A549 (cell line): ENCODE measurements at regions not wholly inside any gene's neighbourhood (a gene's known extent, or its start where the extent isn't known, plus 50 kb on each side); places are given as distances from the start of the nearest gene placed in this dataset.

ENCODE experiments used
- ATAC-seq, 2 experiments: fragments of 200-7000 bp in 1 of 2; fragments of >200 bp in 1 of 2; cut with Nextera tagmentation in 1 of 2; cut with Tn5 transposase in 1 of 2; 3 replicates each; pipeline versions ENCODE4 v1.8.0 to v1.9.1; 2018 to 2020; ENCODE audit warnings: mild to moderate bottlenecking in 1 of 2, moderate library complexity in 1 of 2
- CTCF ChIA-PET: fragments of 300-600 bp; sonication (Branson Sonifier 250); formaldehyde crosslinking; extraction: SDS; loops from one replicate; lab custom pipeline; 2021; ENCODE audit warnings: antibody characterized with exemption, inconsistent platforms; lab: Yijun Ruan, JAX
- POLR2A ChIA-PET: fragments of 350-600 bp; formaldehyde crosslinking; extraction: SDS; loops from one replicate; lab custom pipeline; 2021; ENCODE audit warnings: antibody characterized with exemption, inconsistent platforms; lab: Yijun Ruan, JAX
- DNase-seq, 2 experiments: peaks; one replicate each; pipeline versions ENCODE4 v3.0.0 to v3.0.0-alpha.2; 2011 to 2016; ENCODE audit warnings: low read depth in 1 of 2, low spot score in 1 of 2
- FAIRE-seq: peaks from 2 replicates; lab custom pipeline; 2011; peaks lifted over from hg19 to GRCh38; lab: Jason Lieb, UNC
- H3K27ac ChIP-seq, 2 experiments: fragments of >200 bp; sonication (Bioruptor Twin); formaldehyde crosslinking; 3 replicates each; pipeline ENCODE4 v1.5.1; 2016 to 2017
- H3K4me1 ChIP-seq: fragments of >200 bp; sonication (Bioruptor Twin); formaldehyde crosslinking; 3 replicates; pipeline ENCODE4 v1.6.1; 2016
- H3K4me2 ChIP-seq: fragments of >200 bp; sonication (Bioruptor Twin); formaldehyde crosslinking; 3 replicates; pipeline ENCODE4 v1.6.1; 2016
- H3K4me3 ChIP-seq: fragments of >200 bp; sonication (Bioruptor Twin); formaldehyde crosslinking; 3 replicates; pipeline ENCODE4 v1.5.1; 2016
- H3K9me3 ChIP-seq: fragments of >200 bp; sonication (Bioruptor Twin); formaldehyde crosslinking; 3 replicates; pipeline ENCODE4 v1.6.1; 2016
- BHLHE40 ChIP-seq: IDR thresholded peaks from 2 replicates; pipeline ENCODE4 v1.6.1; 2012; ENCODE audit warnings: low read depth, low read length, inconsistent platforms
- CBX2 ChIP-seq: fragments of 200-600 bp; sonication (generic); IDR thresholded peaks from 2 replicates; pipeline ENCODE4 v1.6.1; 2016; ENCODE audit warnings: low read depth, mild to moderate bottlenecking, borderline replicate concordance
- CBX8 ChIP-seq: fragments of 200-600 bp; sonication (generic); IDR thresholded peaks from 2 replicates; pipeline ENCODE4 v1.6.1; 2016
- CHD2 ChIP-seq: fragments of 150-350 bp; IDR thresholded peaks from 2 replicates; pipeline ENCODE4 v1.6.1; 2014; ENCODE audit warnings: low read length; ENCODE audit not compliant: partially characterized antibody
- EP300 ChIP-seq, 2 experiments: fragments of >200 bp; sonication (Bioruptor Twin); formaldehyde crosslinking; IDR thresholded peaks; 2 replicates in 1 of 2; 3 replicates in 1 of 2; pipeline ENCODE4 v1.6.1; 2016 to 2017
- FOSB ChIP-seq: fragments of 250-450 bp; sonication (Bioruptor Pico); IDR thresholded peaks from 2 replicates; pipeline ENCODE4 v1.5.0; 2020; ENCODE audit warnings: mild to moderate bottlenecking, moderate library complexity
- FOSL2 ChIP-seq, 2 experiments: fragments of 450-650 bp in 1 of 2; fragments of >200 bp in 1 of 2; sonication (Bioruptor Twin) in 1 of 2; formaldehyde crosslinking; IDR thresholded peaks; 2 replicates each; pipeline versions ENCODE4 v1.5.0 to v1.6.1; 2016 to 2020; ENCODE audit warnings: mild to moderate bottlenecking in 1 of 2, moderate library complexity in 1 of 2
- HOXB13 ChIP-seq: fragments of 250-450 bp; sonication (Bioruptor Pico); IDR thresholded peaks from 2 replicates; pipeline ENCODE4 v1.5.0; 2020; ENCODE audit warnings: low read depth, mild to moderate bottlenecking, moderate library complexity
- HOXB5 ChIP-seq: fragments of 250-450 bp; sonication (Bioruptor Pico); IDR thresholded peaks from 2 replicates; pipeline ENCODE4 v1.5.0; 2020; ENCODE audit warnings: mild to moderate bottlenecking, moderate library complexity
- MAZ ChIP-seq: fragments of 150-350 bp; IDR thresholded peaks from 2 replicates; pipeline ENCODE4 v1.6.1; 2014; ENCODE audit warnings: antibody characterized with exemption, low read depth, low read length, borderline replicate concordance
- MYC ChIP-seq: IDR thresholded peaks from 2 replicates; pipeline ENCODE4 v1.6.1; 2012; ENCODE audit warnings: mild to moderate bottlenecking, inconsistent platforms, low read length, improper control_type of control experiment, borderline replicate concordance
- NPAS2 ChIP-seq: fragments of 250-450 bp; sonication (Bioruptor Pico); IDR thresholded peaks from 2 replicates; pipeline ENCODE4 v1.8.0; 2022; ENCODE audit warnings: mild to moderate bottlenecking, moderate library complexity, borderline replicate concordance
- NR3C1 ChIP-seq: fragments of >200 bp; sonication (Bioruptor Twin); formaldehyde crosslinking; IDR thresholded peaks from 3 replicates; pipeline ENCODE4 v1.6.1; 2017
- POLR2AphosphoS2 ChIP-seq: conservative IDR thresholded peaks from 2 replicates; pipeline ENCODE4 v1.6.1; 2012; ENCODE audit warnings: low read length, improper control_type of control experiment, inconsistent platforms
- RAD21 ChIP-seq, 2 experiments: fragments of >200 bp in 1 of 2; sonication (Bioruptor Twin) in 1 of 2; formaldehyde crosslinking in 1 of 2; IDR thresholded peaks in 1 of 2; conservative IDR thresholded peaks in 1 of 2; 2 replicates in 1 of 2; 3 replicates in 1 of 2; pipeline ENCODE4 v1.6.1; 2012 to 2018; ENCODE audit warnings: inconsistent platforms in 1 of 2
- RARB ChIP-seq: fragments of 250-450 bp; sonication (Bioruptor Pico); IDR thresholded peaks from 2 replicates; pipeline ENCODE4 v1.8.0; 2021; ENCODE audit warnings: mild to moderate bottlenecking, moderate library complexity
- SMC3 ChIP-seq: fragments of >200 bp; sonication (Bioruptor Twin); formaldehyde crosslinking; IDR thresholded peaks from 3 replicates; pipeline ENCODE4 v1.6.1; 2018; ENCODE audit warnings: inconsistent platforms
- ZFP36 ChIP-seq: fragments of 450-650 bp; IDR thresholded peaks from 2 replicates; pipeline ENCODE4 v1.6.1; 2014; ENCODE audit warnings: borderline replicate concordance; ENCODE audit not compliant: partially characterized antibody
- WGBS: methylation state at CpG from one replicate; pipeline ENCODE4 v1.1.6; 2017; ENCODE audit errors: missing lambda C conversion rate; 5-methylcytosine and 5-hydroxymethylcytosine counted together
- TF ChIP-seq, protein P1 (sequence below): fragments of 150-350 bp; IDR thresholded peaks from 2 replicates; pipeline ENCODE4 v1.6.1; 2014; ENCODE audit warnings: low read depth, mild to moderate bottlenecking, low read length
- TF ChIP-seq, protein P2 (sequence below): IDR thresholded peaks from 2 replicates; pipeline ENCODE4 v1.6.1; 2012; ENCODE audit warnings: low read depth, borderline replicate concordance
- TF ChIP-seq, protein P3 (sequence below): fragments of 250-450 bp; sonication (Bioruptor Pico); IDR thresholded peaks from 2 replicates; pipeline ENCODE4 v1.5.0; 2021; ENCODE audit warnings: mild to moderate bottlenecking, moderate library complexity, borderline replicate concordance

DNA sequence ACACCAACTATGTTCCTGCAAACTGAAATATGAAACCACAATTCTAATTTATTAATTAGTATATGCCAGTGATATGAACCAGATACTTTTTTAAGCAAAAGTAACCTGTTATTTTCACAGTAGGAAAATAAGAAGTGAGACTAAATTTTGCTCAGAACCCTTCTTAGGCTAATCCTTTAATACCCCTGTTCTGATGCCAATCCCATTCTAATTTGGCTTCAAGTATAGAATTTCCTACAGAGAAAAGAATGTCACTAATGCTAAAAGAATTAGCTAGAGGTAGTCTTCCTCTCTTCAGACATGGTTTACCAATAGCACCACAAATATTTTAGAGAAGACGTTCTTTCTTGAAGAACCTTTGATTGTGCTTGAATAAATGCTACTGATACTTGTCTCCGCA lies 758.4 kb downstream of the FLRT2 start:
- H3K4me3 ChIP-seq = no peak overlapping the region
- ChIA-PET CTCF (no interaction called here), POLR2A (no interaction called here)
- ATAC-seq = no peak
- no peak for DNase-seq
- no peak overlapping the region for H3K27ac ChIP-seq
- no peaks in the 10 kb centered on the region for H3K9me3 ChIP-seq
- no peak for TF ChIP-seq CBX2
- 35% methylated on average over 2 of the region's 2 CpGs for WGBS
- H3K4me1 ChIP-seq = no peaks in the 10 kb centered on the region
- no peak for FAIRE-seq
- H3K4me2 ChIP-seq = no peak overlapping the region

GRCh38 chr14:86279405-86279804 lies 749.5 kb downstream of the FLRT2 start:
- ATAC-seq (no peak), DNase-seq (no peak), FAIRE-seq (no peak)
- Histone ChIP-seq H3K4me3 (no peak overlapping the region), H3K4me1 (no peaks in the 10 kb centered on the region), H3K4me2 (no peak overlapping the region), H3K27ac (no peak overlapping the region), H3K9me3 (no peaks in the 10 kb centered on the region)
- ChIA-PET CTCF (no interaction called here), POLR2A (no interaction called here)
- WGBS = 28% methylated on average over 3 of the region's 3 CpGs
- TF ChIP-seq FOSB (CRISPR knock-in tag) = no peak
- no peak for TF ChIP-seq SMC3
- TF ChIP-seq NPAS2 (CRISPR knock-in tag) = no peak
- TF ChIP-seq, protein P1, sequence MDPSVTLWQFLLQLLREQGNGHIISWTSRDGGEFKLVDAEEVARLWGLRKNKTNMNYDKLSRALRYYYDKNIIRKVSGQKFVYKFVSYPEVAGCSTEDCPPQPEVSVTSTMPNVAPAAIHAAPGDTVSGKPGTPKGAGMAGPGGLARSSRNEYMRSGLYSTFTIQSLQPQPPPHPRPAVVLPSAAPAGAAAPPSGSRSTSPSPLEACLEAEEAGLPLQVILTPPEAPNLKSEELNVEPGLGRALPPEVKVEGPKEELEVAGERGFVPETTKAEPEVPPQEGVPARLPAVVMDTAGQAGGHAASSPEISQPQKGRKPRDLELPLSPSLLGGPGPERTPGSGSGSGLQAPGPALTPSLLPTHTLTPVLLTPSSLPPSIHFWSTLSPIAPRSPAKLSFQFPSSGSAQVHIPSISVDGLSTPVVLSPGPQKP = no peak
- TF ChIP-seq, protein P2, sequence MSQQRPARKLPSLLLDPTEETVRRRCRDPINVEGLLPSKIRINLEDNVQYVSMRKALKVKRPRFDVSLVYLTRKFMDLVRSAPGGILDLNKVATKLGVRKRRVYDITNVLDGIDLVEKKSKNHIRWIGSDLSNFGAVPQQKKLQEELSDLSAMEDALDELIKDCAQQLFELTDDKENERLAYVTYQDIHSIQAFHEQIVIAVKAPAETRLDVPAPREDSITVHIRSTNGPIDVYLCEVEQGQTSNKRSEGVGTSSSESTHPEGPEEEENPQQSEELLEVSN = no peak
- no peak for TF ChIP-seq ZFP36
- TF ChIP-seq HOXB5 (CRISPR knock-in tag) = no peak
- no peak for TF ChIP-seq MYC
- TF ChIP-seq BHLHE40 = no peak
- no peak for TF ChIP-seq FOSL2 (IDR thresholded peaks at IDR 0.05)
- no peak for TF ChIP-seq FOSL2 (CRISPR knock-in tag; IDR thresholded peaks at IDR 0.05)
- no peak for TF ChIP-seq EP300 (IDR thresholded peaks at IDR 0.05)
- TF ChIP-seq RAD21 (conservative IDR thresholded peaks at IDR 0.05 in 1 of 2, IDR thresholded peaks at IDR 0.05 in 1 of 2) = no peak
- no peak for TF ChIP-seq NR3C1
- TF ChIP-seq CBX8 = no peak
- TF ChIP-seq CHD2 = no peak
- TF ChIP-seq, protein P3, sequence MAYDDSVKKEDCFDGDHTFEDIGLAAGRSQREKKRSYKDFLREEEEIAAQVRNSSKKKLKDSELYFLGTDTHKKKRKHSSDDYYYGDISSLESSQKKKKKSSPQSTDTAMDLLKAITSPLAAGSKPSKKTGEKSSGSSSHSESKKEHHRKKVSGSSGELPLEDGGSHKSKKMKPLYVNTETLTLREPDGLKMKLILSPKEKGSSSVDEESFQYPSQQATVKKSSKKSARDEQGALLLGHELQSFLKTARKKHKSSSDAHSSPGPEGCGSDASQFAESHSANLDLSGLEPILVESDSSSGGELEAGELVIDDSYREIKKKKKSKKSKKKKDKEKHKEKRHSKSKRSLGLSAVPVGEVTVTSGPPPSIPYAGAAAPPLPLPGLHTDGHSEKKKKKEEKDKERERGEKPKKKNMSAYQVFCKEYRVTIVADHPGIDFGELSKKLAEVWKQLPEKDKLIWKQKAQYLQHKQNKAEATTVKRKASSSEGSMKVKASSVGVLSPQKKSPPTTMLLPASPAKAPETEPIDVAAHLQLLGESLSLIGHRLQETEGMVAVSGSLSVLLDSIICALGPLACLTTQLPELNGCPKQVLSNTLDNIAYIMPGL (CRISPR knock-in tag) = no peak
- no peak for TF ChIP-seq MAZ
- TF ChIP-seq, all 56 proteins: peak for 0

GRCh38 chr14:86257973-86258372 lies 728.0 kb downstream of the FLRT2 start:
- H3K4me2 ChIP-seq = no peak overlapping the region
- TF ChIP-seq RAD21 (conservative IDR thresholded peaks at IDR 0.05 in 1 of 2, IDR thresholded peaks at IDR 0.05 in 1 of 2) = no peak
- no peak for TF ChIP-seq POLR2AphosphoS2
- no peak for TF ChIP-seq HOXB13 (CRISPR knock-in tag)
- no peak for TF ChIP-seq RARB
- ChIA-PET CTCF (no interaction called here), POLR2A (no interaction called here)
- ATAC-seq (no peak), FAIRE-seq (no peak), DNase-seq (no peak)
- no peaks in the 10 kb centered on the region for H3K9me3 ChIP-seq
- 2% methylated on average over 2 of the region's 2 CpGs for WGBS
- H3K4me3 ChIP-seq = no peak overlapping the region
- no peak overlapping the region for H3K27ac ChIP-seq
- H3K4me1 ChIP-seq = no peaks in the 10 kb centered on the region
